NCI-H2171 (cell line): ENCODE measurements at regions not wholly inside any gene's neighbourhood (a gene's known extent, or its start where the extent isn't known, plus 50 kb on each side); places are given as distances from the start of the nearest gene placed in this dataset.

Experiments used
- DNase-seq: peaks from one replicate; lab custom pipeline; 2025; lab: John Stamatoyannopoulos, UW

GRCh38 chr10:128373071-128373749, 247.0 kb upstream of the MKI67 start:
- no peak for DNase-seq

- DNase-seq, result no peak
Measured at GRCh38 chr10:128373831-128374230, 247.6 kb upstream of the MKI67 start.

- DNase-seq, result no peak
Measured at GRCh38 chr10:128375171-128375570, 248.9 kb upstream of the MKI67 start.

- no peak for DNase-seq
Measured at GRCh38 chr10:128377364-128377987, 251.3 kb upstream of the MKI67 start.

- DNase-seq, result no peak
Measured at GRCh38 chr10:128377988-128378387, 251.8 kb upstream of the MKI67 start.

- DNase-seq, result no peak
Measured at GRCh38 chr10:128380946-128381345, 254.7 kb upstream of the MKI67 start.

GRCh38 chr10:128382225-128382624, 256.0 kb upstream of the MKI67 start:
- no peak for DNase-seq

GRCh38 chr10:128384831-128385230, 258.6 kb upstream of the MKI67 start:
- no peak for DNase-seq

- DNase-seq, result no peak
Measured at GRCh38 chr10:128386231-128386630, 260.0 kb upstream of the MKI67 start.

- DNase-seq, result no peak
Measured at GRCh38 chr10:128386816-128387604, 260.8 kb upstream of the MKI67 start.

GRCh38 chr10:128390596-128390995, 264.4 kb upstream of the MKI67 start:
- DNase-seq, result no peak

GRCh38 chr10:128393546-128393945, 267.3 kb upstream of the MKI67 start:
- no peak for DNase-seq

- DNase-seq, result no peak
Measured at GRCh38 chr10:128398118-128398517, 271.9 kb upstream of the MKI67 start.

GRCh38 chr10:128398999-128399398, 272.8 kb upstream of the MKI67 start:
- DNase-seq, result no peak

GRCh38 chr10:128400564-128400963, 274.3 kb upstream of the MKI67 start:
- DNase-seq, result no peak

GRCh38 chr10:128405450-128405849, 279.2 kb upstream of the MKI67 start:
- no peak for DNase-seq

GRCh38 chr10:128411643-128412042, 285.4 kb upstream of the MKI67 start:
- DNase-seq, result no peak

GRCh38 chr10:128414568-128414967, 288.3 kb upstream of the MKI67 start:
- no peak for DNase-seq

GRCh38 chr10:128416231-128416630, 290.0 kb upstream of the MKI67 start:
- DNase-seq, result no peak

- DNase-seq, result no peak
Measured at GRCh38 chr10:128417826-128418225, 291.6 kb upstream of the MKI67 start.

GRCh38 chr10:128418819-128419218, 292.6 kb upstream of the MKI67 start:
- DNase-seq, result no peak

- no peak for DNase-seq
Measured at GRCh38 chr10:128419466-128420019, 293.3 kb upstream of the MKI67 start.

GRCh38 chr10:128420623-128421022, 294.4 kb upstream of the MKI67 start:
- DNase-seq, result no peak
